Neuron (in vitro differentiated cells): ENCODE measurements at regions not wholly inside any gene's neighbourhood (a gene's known extent, or its start where the extent isn't known, plus 50 kb on each side); places are given as distances from the start of the nearest gene placed in this dataset.

Source experiments
- H2AFZ ChIP-seq: one replicate; pipeline ENCODE4 v1.6.1; 2013; ENCODE audit warnings: low read depth, mild to moderate bottlenecking, inconsistent platforms, low read length, moderate library complexity
- H3K27me3 ChIP-seq: one replicate; pipeline ENCODE4 v1.6.1; 2013; ENCODE audit warnings: low read length; ENCODE audit not compliant: insufficient read depth
- H3K36me3 ChIP-seq: one replicate; pipeline ENCODE4 v1.6.1; 2013; ENCODE audit warnings: low read length; ENCODE audit not compliant: insufficient read depth
- H3K4me1 ChIP-seq: one replicate; pipeline ENCODE4 v1.6.1; 2013; ENCODE audit warnings: low read length; ENCODE audit not compliant: insufficient read depth
- H3K4me3 ChIP-seq: 2 replicates; pipeline ENCODE4 v1.5.1; 2013; ENCODE audit warnings: mild to moderate bottlenecking, low read length, moderate library complexity
- H3K9me3 ChIP-seq: one replicate; pipeline ENCODE4 v1.6.1; 2013; ENCODE audit warnings: low read length

GRCh38 chr4:130080872-130081451 is 985.0 kb downstream of the C4orf33 start:
- H2AFZ ChIP-seq = no peak overlapping the region
- H3K36me3 ChIP-seq = no peaks in the 10 kb centered on the region
- peaks cover 8% of the 10 kb centered on the region for H3K4me1 ChIP-seq
- no peak overlapping the region for H3K4me3 ChIP-seq
- H3K27me3 ChIP-seq = no peaks in the 10 kb centered on the region
- no peaks in the 10 kb centered on the region for H3K9me3 ChIP-seq

GRCh38 chr4:130090427-130090826 is 994.5 kb downstream of the C4orf33 start:
- H3K27me3 ChIP-seq = no peaks in the 10 kb centered on the region
- no peaks in the 10 kb centered on the region for H3K36me3 ChIP-seq
- H3K9me3 ChIP-seq = no peaks in the 10 kb centered on the region
- no peak overlapping the region for H3K4me3 ChIP-seq
- peaks cover 29% of the 10 kb centered on the region for H3K4me1 ChIP-seq
- H2AFZ ChIP-seq = no peak overlapping the region

- Histone ChIP-seq H3K4me1 (peaks cover 16% of the 10 kb centered on the region), H3K4me3 (no peak overlapping the region)
Observed at GRCh38 chr4:130092187-130093015, 996.4 kb downstream of the C4orf33 start.

GRCh38 chr4:130099105-130099504 is 1003.2 kb downstream of the C4orf33 start:
- H3K4me3 ChIP-seq = no peak overlapping the region
- H3K27me3 ChIP-seq = no peaks in the 10 kb centered on the region
- no peak overlapping the region for H2AFZ ChIP-seq
- H3K9me3 ChIP-seq = no peaks in the 10 kb centered on the region
- peaks cover 10% of the 10 kb centered on the region for H3K4me1 ChIP-seq
- no peaks in the 10 kb centered on the region for H3K36me3 ChIP-seq

More at GRCh38 chr4:130092187-130093015, 996.4 kb downstream of the C4orf33 start:
- no peaks in the 10 kb centered on the region for H3K36me3 ChIP-seq
- H3K27me3 ChIP-seq = no peaks in the 10 kb centered on the region
- peak overlapping the region; percentile 32 for H2AFZ ChIP-seq
- H3K9me3 ChIP-seq = no peaks in the 10 kb centered on the region

GRCh38 chr4:130110189-130110588 is 1014.2 kb downstream of the C4orf33 start:
- no peak overlapping the region for H3K4me3 ChIP-seq
- peaks cover 23% of the 10 kb centered on the region for H3K4me1 ChIP-seq
- H3K36me3 ChIP-seq = no peaks in the 10 kb centered on the region
- H3K27me3 ChIP-seq = no peaks in the 10 kb centered on the region
- H2AFZ ChIP-seq = no peak overlapping the region
- peaks cover 4% of the 10 kb centered on the region for H3K9me3 ChIP-seq

GRCh38 chr4:130110770-130111169 is 1014.8 kb downstream of the C4orf33 start:
- H3K4me1 ChIP-seq = peaks cover 23% of the 10 kb centered on the region
- no peaks in the 10 kb centered on the region for H3K27me3 ChIP-seq
- no peak overlapping the region for H2AFZ ChIP-seq
- peaks cover 4% of the 10 kb centered on the region for H3K9me3 ChIP-seq
- no peak overlapping the region for H3K4me3 ChIP-seq
- no peaks in the 10 kb centered on the region for H3K36me3 ChIP-seq

- H3K9me3 ChIP-seq = no peaks in the 10 kb centered on the region
- no peaks in the 10 kb centered on the region for H3K27me3 ChIP-seq
- H3K4me3 ChIP-seq = no peak overlapping the region
- H3K36me3 ChIP-seq = no peaks in the 10 kb centered on the region
- peaks cover 14% of the 10 kb centered on the region for H3K4me1 ChIP-seq
- H2AFZ ChIP-seq = peak overlapping the region; percentile 67
Observed at GRCh38 chr4:130124066-130124465, 1028.1 kb downstream of the C4orf33 start.

GRCh38 chr4:130125467-130125866 is 1029.5 kb downstream of the C4orf33 start:
- no peak overlapping the region for H3K4me3 ChIP-seq
- H3K36me3 ChIP-seq = no peaks in the 10 kb centered on the region
- H3K4me1 ChIP-seq = peaks cover 14% of the 10 kb centered on the region
- H2AFZ ChIP-seq = no peak overlapping the region
- no peaks in the 10 kb centered on the region for H3K27me3 ChIP-seq
- H3K9me3 ChIP-seq = no peaks in the 10 kb centered on the region

GRCh38 chr4:130127297-130127696 is 1031.3 kb downstream of the C4orf33 start:
- Histone ChIP-seq H3K4me1 (peaks cover 14% of the 10 kb centered on the region), H2AFZ (no peak overlapping the region), H3K4me3 (no peak overlapping the region), H3K36me3 (no peaks in the 10 kb centered on the region), H3K27me3 (no peaks in the 10 kb centered on the region), H3K9me3 (no peaks in the 10 kb centered on the region)

- H3K9me3 ChIP-seq = no peaks in the 10 kb centered on the region
- H3K4me1 ChIP-seq = no peaks in the 10 kb centered on the region
- H3K4me3 ChIP-seq = no peak overlapping the region
- H3K36me3 ChIP-seq = no peaks in the 10 kb centered on the region
- no peaks in the 10 kb centered on the region for H3K27me3 ChIP-seq
- no peak overlapping the region for H2AFZ ChIP-seq
Observed at GRCh38 chr4:130131536-130131935, 1035.6 kb downstream of the C4orf33 start.

- Histone ChIP-seq H2AFZ (no peak overlapping the region), H3K4me1 (peaks cover 2% of the 10 kb centered on the region), H3K4me3 (no peak overlapping the region), H3K36me3 (no peaks in the 10 kb centered on the region), H3K27me3 (no peaks in the 10 kb centered on the region), H3K9me3 (no peaks in the 10 kb centered on the region)
Observed at GRCh38 chr4:130141651-130142050, 1045.7 kb downstream of the C4orf33 start.

- no peaks in the 10 kb centered on the region for H3K9me3 ChIP-seq
- H2AFZ ChIP-seq = no peak overlapping the region
- no peak overlapping the region for H3K4me3 ChIP-seq
- no peaks in the 10 kb centered on the region for H3K36me3 ChIP-seq
- peaks cover 22% of the 10 kb centered on the region for H3K4me1 ChIP-seq
- H3K27me3 ChIP-seq = no peaks in the 10 kb centered on the region
Observed at GRCh38 chr4:130143656-130144055, 1047.7 kb downstream of the C4orf33 start.

GRCh38 chr4:130146773-130147172 is 1050.8 kb downstream of the C4orf33 start:
- Histone ChIP-seq H3K27me3 (no peaks in the 10 kb centered on the region), H2AFZ (peak overlapping the region; percentile 49), H3K4me3 (no peak overlapping the region), H3K36me3 (no peaks in the 10 kb centered on the region), H3K9me3 (no peaks in the 10 kb centered on the region), H3K4me1 (peaks cover 28% of the 10 kb centered on the region)
